ENCODE measurements at regions not wholly inside any gene's neighbourhood (a gene's known extent, or its start where the extent isn't known, plus 50 kb on each side); places are given as distances from the start of the nearest gene placed in this dataset.

DNA sequence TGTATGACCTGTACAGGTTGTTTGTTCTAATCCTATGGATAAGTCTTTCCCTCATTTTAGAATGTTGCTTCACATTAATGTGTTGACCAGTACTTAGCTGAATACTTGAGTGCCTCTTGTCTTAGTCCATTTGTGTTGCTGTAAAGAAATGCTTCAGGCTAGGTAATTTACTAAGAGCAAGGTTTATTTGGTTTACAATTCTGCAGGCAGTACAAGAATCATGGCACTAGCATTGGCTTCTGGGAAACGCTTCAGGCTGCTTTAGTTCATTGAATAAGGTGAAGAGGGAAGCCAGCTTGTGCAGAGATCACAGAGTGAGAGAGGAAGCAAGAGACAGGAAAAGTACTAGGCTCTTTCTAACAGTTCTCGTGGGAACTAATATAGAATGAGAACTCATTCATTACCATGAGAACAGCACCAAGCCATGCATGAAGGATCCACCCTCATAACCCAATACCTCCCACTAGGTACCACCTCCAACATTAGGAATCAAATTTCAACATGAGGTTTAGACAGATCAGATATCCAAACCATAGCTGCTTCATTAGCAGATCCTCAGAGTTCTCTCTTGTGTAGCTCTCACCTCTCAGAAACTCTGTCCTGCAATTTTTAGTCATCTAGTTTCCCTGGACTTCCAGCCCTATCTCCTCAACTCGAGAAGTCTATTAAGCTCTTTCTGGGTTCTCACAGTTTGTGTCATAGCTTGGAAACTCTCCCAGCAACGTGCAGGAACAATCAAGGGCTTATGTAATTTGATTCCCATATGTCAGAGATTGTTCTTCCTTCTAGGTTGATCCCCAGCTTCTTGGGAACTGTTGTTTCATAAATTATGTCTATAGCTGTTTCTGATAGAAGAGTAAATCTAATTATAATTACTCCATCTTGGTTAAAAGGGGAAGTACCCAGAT lies 2082.3 kb upstream of the CELF4 start:
- WGBS, 2 experiments (ENCODE audit: insufficient coverage in 1 of 2, insufficient read length in 1 of 2): 67% methylated on average over 2 to 4 of the region's 4 CpGs
- Mint-ChIP-seq H3K27me3 (ENCODE audit: insufficient read depth) (no peaks in the 10 kb centered on the region), H3K36me3 (ENCODE audit: low read depth) (no peaks in the 10 kb centered on the region), H3K9me3 (no peaks in the 10 kb centered on the region), H3K27ac (no peak overlapping the region), H3K4me1 (peaks cover 7% of the 10 kb centered on the region), H3K4me3 (no peak overlapping the region)
- Histone ChIP-seq H3K36me3 (ENCODE audit: control insufficient read depth, insufficient read depth, low read length) (no peaks in the 10 kb centered on the region), H3K4me1 (ENCODE audit: control insufficient read depth, insufficient read depth, low read length) (no peaks in the 10 kb centered on the region), H3K9ac (ENCODE audit: extremely low read depth, low read length, poor library complexity, severe bottlenecking) (no peak overlapping the region), H3K9me3 (ENCODE audit: control insufficient read depth, low read length) (no peaks in the 10 kb centered on the region), H3K27ac (ENCODE audit: low read depth, low read length) (no peak overlapping the region), H3K27me3 (ENCODE audit: control insufficient read depth, insufficient read depth, low read length, poor library complexity, severe bottlenecking) (no peaks in the 10 kb centered on the region), H3K4me3 (ENCODE audit: low read length) (no peak overlapping the region)
- TF ChIP-seq, protein P1, sequence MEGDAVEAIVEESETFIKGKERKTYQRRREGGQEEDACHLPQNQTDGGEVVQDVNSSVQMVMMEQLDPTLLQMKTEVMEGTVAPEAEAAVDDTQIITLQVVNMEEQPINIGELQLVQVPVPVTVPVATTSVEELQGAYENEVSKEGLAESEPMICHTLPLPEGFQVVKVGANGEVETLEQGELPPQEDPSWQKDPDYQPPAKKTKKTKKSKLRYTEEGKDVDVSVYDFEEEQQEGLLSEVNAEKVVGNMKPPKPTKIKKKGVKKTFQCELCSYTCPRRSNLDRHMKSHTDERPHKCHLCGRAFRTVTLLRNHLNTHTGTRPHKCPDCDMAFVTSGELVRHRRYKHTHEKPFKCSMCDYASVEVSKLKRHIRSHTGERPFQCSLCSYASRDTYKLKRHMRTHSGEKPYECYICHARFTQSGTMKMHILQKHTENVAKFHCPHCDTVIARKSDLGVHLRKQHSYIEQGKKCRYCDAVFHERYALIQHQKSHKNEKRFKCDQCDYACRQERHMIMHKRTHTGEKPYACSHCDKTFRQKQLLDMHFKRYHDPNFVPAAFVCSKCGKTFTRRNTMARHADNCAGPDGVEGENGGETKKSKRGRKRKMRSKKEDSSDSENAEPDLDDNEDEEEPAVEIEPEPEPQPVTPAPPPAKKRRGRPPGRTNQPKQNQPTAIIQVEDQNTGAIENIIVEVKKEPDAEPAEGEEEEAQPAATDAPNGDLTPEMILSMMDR (conservative IDR thresholded peaks at IDR 0.05): no peak
- no peak for DNase-seq

DNA sequence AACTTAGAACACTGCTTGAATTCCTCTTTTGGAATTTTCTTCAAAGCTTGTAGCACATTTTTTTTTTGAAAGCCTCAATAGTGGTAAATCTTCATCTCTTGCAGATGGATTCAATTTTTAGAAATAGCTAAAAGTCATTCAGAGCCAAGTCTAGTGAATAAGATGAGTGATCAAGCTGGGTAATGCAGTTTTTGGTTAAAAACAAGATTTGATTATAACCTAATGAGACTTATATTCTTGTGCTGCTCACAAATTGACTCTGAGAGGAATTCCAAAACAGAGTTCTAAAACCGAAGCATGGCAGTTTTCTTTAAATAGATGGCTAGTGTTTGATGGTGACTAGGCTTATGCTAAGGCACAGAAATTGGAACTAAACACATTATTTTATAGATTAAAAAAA lies 2072.6 kb upstream of the CELF4 start:
- no peak for DNase-seq

DNA sequence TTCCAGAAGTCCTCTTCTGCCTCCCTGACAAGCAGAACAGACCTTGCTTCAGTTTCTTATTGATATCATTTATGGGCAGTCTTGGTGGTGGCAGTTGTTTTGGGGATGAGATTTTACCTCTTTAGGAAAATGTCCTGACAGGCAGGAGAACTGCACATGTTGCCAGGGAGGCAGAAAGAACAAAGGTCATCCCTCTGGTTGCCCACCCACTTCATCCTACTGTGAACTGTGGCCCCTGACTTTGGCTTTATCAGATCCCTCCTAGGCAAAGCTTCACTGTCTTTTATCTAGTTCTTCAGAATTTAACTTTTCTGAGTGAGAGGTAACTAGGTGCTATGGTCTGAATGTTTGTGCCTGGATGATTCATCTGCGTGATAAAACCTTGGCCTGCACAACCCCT lies 2071.3 kb upstream of the CELF4 start:
- no peaks in the 10 kb centered on the region for H3K27me3 Mint-ChIP-seq (ENCODE audit: insufficient read depth)
- H3K27ac Mint-ChIP-seq: no peak overlapping the region
- peaks cover 5% of the 10 kb centered on the region for H3K36me3 Mint-ChIP-seq (ENCODE audit: low read depth)
- Histone ChIP-seq H3K27me3 (ENCODE audit: control insufficient read depth, insufficient read depth, low read length, poor library complexity, severe bottlenecking) (no peaks in the 10 kb centered on the region), H3K36me3 (ENCODE audit: control insufficient read depth, insufficient read depth, low read length) (no peaks in the 10 kb centered on the region), H3K9ac (ENCODE audit: extremely low read depth, low read length, poor library complexity, severe bottlenecking) (no peak overlapping the region), H3K4me3 (ENCODE audit: low read length) (no peak overlapping the region), H3K4me1 (ENCODE audit: control insufficient read depth, insufficient read depth, low read length) (no peaks in the 10 kb centered on the region), H3K27ac (ENCODE audit: low read depth, low read length) (no peak overlapping the region), H3K9me3 (ENCODE audit: control insufficient read depth, low read length) (peaks cover 11% of the 10 kb centered on the region)
- WGBS, 2 experiments (ENCODE audit: insufficient coverage in 1 of 2, insufficient read length in 1 of 2): 88% methylated on average over 1 of the region's 1 CpG; no CpG with 5 or more reads in 1 of the 2 experiments
- no peak overlapping the region for H3K4me3 Mint-ChIP-seq
- DNase-seq: no peak
- H3K4me1 Mint-ChIP-seq: peaks cover 12% of the 10 kb centered on the region
- TF ChIP-seq, protein P1 (conservative IDR thresholded peaks at IDR 0.05): no peak
- H3K9me3 Mint-ChIP-seq: peaks cover 16% of the 10 kb centered on the region

More for the DNA sequence above, 2072.6 kb upstream of the CELF4 start:
- H3K9ac ChIP-seq (ENCODE audit: extremely low read depth, low read length, poor library complexity, severe bottlenecking): no peak overlapping the region
- Mint-ChIP-seq H3K4me1 (peaks cover 12% of the 10 kb centered on the region), H3K27ac (no peak overlapping the region), H3K9me3 (peaks cover 16% of the 10 kb centered on the region), H3K27me3 (ENCODE audit: insufficient read depth) (no peaks in the 10 kb centered on the region), H3K36me3 (ENCODE audit: low read depth) (peaks cover 5% of the 10 kb centered on the region), H3K4me3 (no peak overlapping the region)
- H3K27ac ChIP-seq (ENCODE audit: low read depth, low read length): no peak overlapping the region
- peaks cover 11% of the 10 kb centered on the region for H3K9me3 ChIP-seq (ENCODE audit: control insufficient read depth, low read length)
- no peaks in the 10 kb centered on the region for H3K36me3 ChIP-seq (ENCODE audit: control insufficient read depth, insufficient read depth, low read length)
- no peak overlapping the region for H3K4me3 ChIP-seq (ENCODE audit: low read length)
- no peaks in the 10 kb centered on the region for H3K4me1 ChIP-seq (ENCODE audit: control insufficient read depth, insufficient read depth, low read length)
- 100% methylated on average over 1 of the region's 1 CpG; no CpG with 5 or more reads in 1 of the 2 experiments for WGBS, 2 experiments (ENCODE audit: insufficient coverage in 1 of 2, insufficient read length in 1 of 2)
- H3K27me3 ChIP-seq (ENCODE audit: control insufficient read depth, insufficient read depth, low read length, poor library complexity, severe bottlenecking): no peaks in the 10 kb centered on the region
- TF ChIP-seq, protein P1 (conservative IDR thresholded peaks at IDR 0.05): no peak

All from endodermal cell (in vitro differentiated cells).